ENCODE measurements at regions not wholly inside any gene's neighbourhood (a gene's known extent, or its start where the extent isn't known, plus 50 kb on each side); places are given as distances from the start of the nearest gene placed in this dataset.

DNA sequence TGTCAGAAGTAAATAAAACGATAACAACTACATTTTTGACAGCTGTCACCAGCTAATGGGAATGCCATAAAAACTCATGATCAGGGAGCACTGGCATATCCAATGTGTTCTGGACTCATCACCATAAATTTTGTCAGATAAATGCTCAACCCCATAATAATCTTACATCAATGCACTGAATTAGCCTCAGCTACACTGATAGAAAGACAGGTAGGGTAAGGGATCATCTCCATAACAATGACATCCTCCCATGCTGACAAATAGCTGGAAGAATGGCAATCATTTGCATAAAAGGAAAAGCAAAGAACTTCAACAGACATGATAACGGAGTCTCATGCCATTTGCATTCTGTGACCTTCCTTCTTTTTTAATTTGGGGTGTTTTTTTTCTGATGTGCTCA is 352.8 kb upstream of the PFKP start:
- TF ChIP-seq CTCF (IDR thresholded peaks at IDR 0.05; ENCODE audit: borderline replicate concordance, extremely low read depth, low read length, poor library complexity, severe bottlenecking) (no peak), EZH2 (IDR thresholded peaks at IDR 0.05; ENCODE audit: borderline replicate concordance, low read depth, low read length, severe bottlenecking) (no peak)

All from DND-41 (cell line).